ENCODE measurements at regions not wholly inside any gene's neighbourhood (a gene's known extent, or its start where the extent isn't known, plus 50 kb on each side); places are given as distances from the start of the nearest gene placed in this dataset.

- no peak for ATAC-seq (replicated peaks; ENCODE audit: extremely low read depth, poor library complexity, severe bottlenecking)
- H3K4me3 Mint-ChIP-seq = no peak overlapping the region
- H3K27me3 Mint-ChIP-seq = peaks cover 54% of the 10 kb centered on the region
- DNase-seq (ENCODE audit: low spot score in 2 of 2) = no peak
- no peaks in the 10 kb centered on the region for H3K9me3 Mint-ChIP-seq
- no peak overlapping the region for H3K27ac Mint-ChIP-seq (ENCODE audit: low read depth)
- H3K36me3 Mint-ChIP-seq (ENCODE audit: insufficient read depth) = no peaks in the 10 kb centered on the region
- H3K4me1 Mint-ChIP-seq = no peaks in the 10 kb centered on the region
Observed at GRCh38 chr1:47511825-47512224, 74.0 kb downstream of the FOXD2 start.

GRCh38 chr1:47513393-47513792, 75.5 kb downstream of the FOXD2 start:
- Mint-ChIP-seq H3K27ac (ENCODE audit: low read depth) (no peak overlapping the region), H3K4me3 (no peak overlapping the region), H3K9me3 (no peaks in the 10 kb centered on the region), H3K27me3 (peaks cover 60% of the 10 kb centered on the region), H3K4me1 (no peaks in the 10 kb centered on the region), H3K36me3 (ENCODE audit: insufficient read depth) (no peaks in the 10 kb centered on the region)
- ATAC-seq (replicated peaks; ENCODE audit: extremely low read depth, poor library complexity, severe bottlenecking) = no peak
- no peak for DNase-seq (ENCODE audit: low spot score in 2 of 2)

- H3K27me3 Mint-ChIP-seq = peaks cover 61% of the 10 kb centered on the region
- H3K4me1 Mint-ChIP-seq = no peaks in the 10 kb centered on the region
- no peak overlapping the region for H3K4me3 Mint-ChIP-seq
- H3K36me3 Mint-ChIP-seq (ENCODE audit: insufficient read depth) = no peaks in the 10 kb centered on the region
- H3K9me3 Mint-ChIP-seq = no peaks in the 10 kb centered on the region
- ATAC-seq (replicated peaks; ENCODE audit: extremely low read depth, poor library complexity, severe bottlenecking) (no peak), DNase-seq (ENCODE audit: low spot score in 2 of 2) (no peak)
- no peak overlapping the region for H3K27ac Mint-ChIP-seq (ENCODE audit: low read depth)
Observed at GRCh38 chr1:47514229-47514628, 76.4 kb downstream of the FOXD2 start.

GRCh38 chr1:47515164-47515789, 77.4 kb downstream of the FOXD2 start:
- no peaks in the 10 kb centered on the region for H3K9me3 Mint-ChIP-seq
- H3K4me3 Mint-ChIP-seq = no peak overlapping the region
- no peaks in the 10 kb centered on the region for H3K36me3 Mint-ChIP-seq (ENCODE audit: insufficient read depth)
- H3K27me3 Mint-ChIP-seq = peaks cover 52% of the 10 kb centered on the region
- DNase-seq (ENCODE audit: low spot score in 2 of 2) (no peak), ATAC-seq (replicated peaks; ENCODE audit: extremely low read depth, poor library complexity, severe bottlenecking) (no peak)
- no peaks in the 10 kb centered on the region for H3K4me1 Mint-ChIP-seq
- H3K27ac Mint-ChIP-seq (ENCODE audit: low read depth) = no peak overlapping the region

GRCh38 chr1:47517946-47518345, 80.1 kb downstream of the FOXD2 start:
- Mint-ChIP-seq H3K36me3 (ENCODE audit: insufficient read depth) (no peaks in the 10 kb centered on the region), H3K27me3 (peaks cover 55% of the 10 kb centered on the region), H3K4me3 (no peak overlapping the region), H3K27ac (ENCODE audit: low read depth) (no peak overlapping the region), H3K4me1 (no peaks in the 10 kb centered on the region), H3K9me3 (no peaks in the 10 kb centered on the region)
- DNase-seq (ENCODE audit: low spot score in 2 of 2) (no peak), ATAC-seq (replicated peaks; ENCODE audit: extremely low read depth, poor library complexity, severe bottlenecking) (no peak)

GRCh38 chr1:47519491-47519890, 81.6 kb downstream of the FOXD2 start:
- DNase-seq (ENCODE audit: low spot score in 2 of 2) (no peak), ATAC-seq (replicated peaks; ENCODE audit: extremely low read depth, poor library complexity, severe bottlenecking) (no peak)
- Mint-ChIP-seq H3K27ac (ENCODE audit: low read depth) (no peak overlapping the region), H3K27me3 (peaks cover 60% of the 10 kb centered on the region), H3K4me1 (no peaks in the 10 kb centered on the region), H3K4me3 (no peak overlapping the region), H3K9me3 (no peaks in the 10 kb centered on the region), H3K36me3 (ENCODE audit: insufficient read depth) (no peaks in the 10 kb centered on the region)

- ATAC-seq (replicated peaks; ENCODE audit: extremely low read depth, poor library complexity, severe bottlenecking) (no peak), DNase-seq (ENCODE audit: low spot score in 2 of 2) (no peak)
- no peaks in the 10 kb centered on the region for H3K4me1 Mint-ChIP-seq
- H3K4me3 Mint-ChIP-seq = no peak overlapping the region
- H3K27me3 Mint-ChIP-seq = peaks cover 64% of the 10 kb centered on the region
- no peaks in the 10 kb centered on the region for H3K9me3 Mint-ChIP-seq
- H3K36me3 Mint-ChIP-seq (ENCODE audit: insufficient read depth) = no peaks in the 10 kb centered on the region
- H3K27ac Mint-ChIP-seq (ENCODE audit: low read depth) = no peak overlapping the region
Observed at GRCh38 chr1:47519971-47520370, 82.1 kb downstream of the FOXD2 start.

GRCh38 chr1:47521034-47521881, 83.4 kb downstream of the FOXD2 start:
- Mint-ChIP-seq H3K27ac (ENCODE audit: low read depth) (no peak overlapping the region), H3K36me3 (ENCODE audit: insufficient read depth) (no peaks in the 10 kb centered on the region), H3K9me3 (no peaks in the 10 kb centered on the region), H3K27me3 (peaks cover 75% of the 10 kb centered on the region), H3K4me3 (no peak overlapping the region), H3K4me1 (no peaks in the 10 kb centered on the region)
- no peak for DNase-seq (ENCODE audit: low spot score in 2 of 2)
- no peak for ATAC-seq (replicated peaks; ENCODE audit: extremely low read depth, poor library complexity, severe bottlenecking)

- Mint-ChIP-seq H3K27ac (ENCODE audit: low read depth) (no peak overlapping the region), H3K36me3 (ENCODE audit: insufficient read depth) (no peaks in the 10 kb centered on the region), H3K9me3 (peaks cover 5% of the 10 kb centered on the region), H3K4me3 (no peak overlapping the region), H3K27me3 (peaks cover 75% of the 10 kb centered on the region), H3K4me1 (no peaks in the 10 kb centered on the region)
- ATAC-seq (replicated peaks; ENCODE audit: extremely low read depth, poor library complexity, severe bottlenecking) (no peak), DNase-seq (ENCODE audit: low spot score in 2 of 2) (no peak)
Observed at GRCh38 chr1:47522935-47523834, 85.3 kb downstream of the FOXD2 start.

GRCh38 chr1:47523835-47524215, 86.0 kb downstream of the FOXD2 start:
- Mint-ChIP-seq H3K9me3 (peaks cover 10% of the 10 kb centered on the region), H3K4me3 (no peak overlapping the region), H3K27me3 (peaks cover 76% of the 10 kb centered on the region), H3K27ac (ENCODE audit: low read depth) (no peak overlapping the region), H3K4me1 (no peaks in the 10 kb centered on the region), H3K36me3 (ENCODE audit: insufficient read depth) (no peaks in the 10 kb centered on the region)
- DNase-seq (ENCODE audit: low spot score in 2 of 2) (no peak), ATAC-seq (replicated peaks; ENCODE audit: extremely low read depth, poor library complexity, severe bottlenecking) (no peak)

GRCh38 chr1:47524272-47524671, 86.4 kb downstream of the FOXD2 start:
- ATAC-seq (replicated peaks; ENCODE audit: extremely low read depth, poor library complexity, severe bottlenecking) (no peak), DNase-seq (ENCODE audit: low spot score in 2 of 2) (no peak)
- peaks cover 10% of the 10 kb centered on the region for H3K9me3 Mint-ChIP-seq
- H3K4me1 Mint-ChIP-seq = no peaks in the 10 kb centered on the region
- peaks cover 76% of the 10 kb centered on the region for H3K27me3 Mint-ChIP-seq
- no peak overlapping the region for H3K4me3 Mint-ChIP-seq
- H3K27ac Mint-ChIP-seq (ENCODE audit: low read depth) = no peak overlapping the region
- no peaks in the 10 kb centered on the region for H3K36me3 Mint-ChIP-seq (ENCODE audit: insufficient read depth)

GRCh38 chr1:47527653-47528272, 89.9 kb downstream of the FOXD2 start:
- no peak for ATAC-seq (replicated peaks; ENCODE audit: extremely low read depth, poor library complexity, severe bottlenecking)
- Mint-ChIP-seq H3K9me3 (peaks cover 10% of the 10 kb centered on the region), H3K36me3 (ENCODE audit: insufficient read depth) (peaks cover under 1% of the 10 kb centered on the region), H3K4me1 (no peaks in the 10 kb centered on the region), H3K27ac (ENCODE audit: low read depth) (no peak overlapping the region), H3K27me3 (peaks cover 75% of the 10 kb centered on the region), H3K4me3 (no peak overlapping the region)
- DNase-seq (ENCODE audit: low spot score in 2 of 2) = no peak
